ENCODE measurements at regions not wholly inside any gene's neighbourhood (a gene's known extent, or its start where the extent isn't known, plus 50 kb on each side); places are given as distances from the start of the nearest gene placed in this dataset.

DNA sequence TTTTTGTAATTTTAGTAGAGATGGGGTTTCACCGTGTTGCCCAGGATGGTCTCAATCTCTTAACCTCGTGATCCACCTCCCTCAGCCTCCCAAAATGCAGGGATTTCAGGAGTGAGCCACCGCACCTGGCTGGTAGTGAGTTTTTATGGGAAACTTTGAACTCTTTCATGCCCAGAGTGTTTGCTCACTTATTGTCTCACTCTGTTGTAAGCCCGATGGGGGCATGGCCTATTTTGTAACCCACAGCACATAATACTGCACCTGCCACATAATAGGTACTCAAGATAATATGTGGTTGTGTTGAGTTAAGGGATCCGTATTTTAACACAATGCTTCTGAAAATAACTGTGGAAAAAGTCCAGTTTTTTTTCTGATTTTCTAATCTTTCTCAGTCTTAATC lies 109.6 kb upstream of the GIMD1 start:
- Histone ChIP-seq H3K27me3 (ENCODE audit: control insufficient read depth, insufficient read depth, low read length) (no peaks in the 10 kb centered on the region), H3K36me3 (ENCODE audit: control insufficient read depth, insufficient read depth, low read length) (no peaks in the 10 kb centered on the region), H3K4me3 (ENCODE audit: low read depth, low read length) (no peak overlapping the region)
- ChIA-PET CTCF (no interaction called here), POLR2A (no interaction called here)
- no peak for DNase-seq (ENCODE audit: low read depth)
- TF ChIP-seq, protein P1, sequence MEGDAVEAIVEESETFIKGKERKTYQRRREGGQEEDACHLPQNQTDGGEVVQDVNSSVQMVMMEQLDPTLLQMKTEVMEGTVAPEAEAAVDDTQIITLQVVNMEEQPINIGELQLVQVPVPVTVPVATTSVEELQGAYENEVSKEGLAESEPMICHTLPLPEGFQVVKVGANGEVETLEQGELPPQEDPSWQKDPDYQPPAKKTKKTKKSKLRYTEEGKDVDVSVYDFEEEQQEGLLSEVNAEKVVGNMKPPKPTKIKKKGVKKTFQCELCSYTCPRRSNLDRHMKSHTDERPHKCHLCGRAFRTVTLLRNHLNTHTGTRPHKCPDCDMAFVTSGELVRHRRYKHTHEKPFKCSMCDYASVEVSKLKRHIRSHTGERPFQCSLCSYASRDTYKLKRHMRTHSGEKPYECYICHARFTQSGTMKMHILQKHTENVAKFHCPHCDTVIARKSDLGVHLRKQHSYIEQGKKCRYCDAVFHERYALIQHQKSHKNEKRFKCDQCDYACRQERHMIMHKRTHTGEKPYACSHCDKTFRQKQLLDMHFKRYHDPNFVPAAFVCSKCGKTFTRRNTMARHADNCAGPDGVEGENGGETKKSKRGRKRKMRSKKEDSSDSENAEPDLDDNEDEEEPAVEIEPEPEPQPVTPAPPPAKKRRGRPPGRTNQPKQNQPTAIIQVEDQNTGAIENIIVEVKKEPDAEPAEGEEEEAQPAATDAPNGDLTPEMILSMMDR (IDR thresholded peaks at IDR 0.05; ENCODE audit: insufficient read depth, low read depth, low read length) = no peak

DNA sequence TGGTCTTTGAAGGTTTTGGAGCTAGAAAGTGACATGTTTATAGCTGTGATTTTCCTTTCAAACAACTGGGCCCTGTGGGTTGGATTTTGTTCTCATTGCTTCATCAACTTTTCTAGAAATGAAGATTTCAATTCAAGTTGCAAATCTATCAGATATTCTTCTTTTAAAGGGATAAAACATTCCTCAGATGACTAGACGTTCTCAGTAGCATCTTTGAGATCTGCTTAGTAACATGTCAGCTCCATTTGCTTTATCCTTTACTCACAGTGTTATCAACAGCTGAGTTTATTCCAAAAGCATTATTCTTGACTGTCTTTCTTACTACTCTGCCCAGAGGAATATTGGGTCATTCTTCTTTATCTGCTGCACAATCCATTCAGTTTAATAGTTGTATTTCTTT lies 108.2 kb upstream of the GIMD1 start:
- ChIA-PET POLR2A (no interaction called here), CTCF (no interaction called here)
- DNase-seq (ENCODE audit: low read depth) = no peak
- H3K4me3 ChIP-seq (ENCODE audit: low read depth, low read length) = no peak overlapping the region
- H3K36me3 ChIP-seq (ENCODE audit: control insufficient read depth, insufficient read depth, low read length) = no peaks in the 10 kb centered on the region
- TF ChIP-seq, protein P1 (IDR thresholded peaks at IDR 0.05; ENCODE audit: insufficient read depth, low read depth, low read length) = no peak
- H3K27me3 ChIP-seq (ENCODE audit: control insufficient read depth, insufficient read depth, low read length) = no peaks in the 10 kb centered on the region

DNA sequence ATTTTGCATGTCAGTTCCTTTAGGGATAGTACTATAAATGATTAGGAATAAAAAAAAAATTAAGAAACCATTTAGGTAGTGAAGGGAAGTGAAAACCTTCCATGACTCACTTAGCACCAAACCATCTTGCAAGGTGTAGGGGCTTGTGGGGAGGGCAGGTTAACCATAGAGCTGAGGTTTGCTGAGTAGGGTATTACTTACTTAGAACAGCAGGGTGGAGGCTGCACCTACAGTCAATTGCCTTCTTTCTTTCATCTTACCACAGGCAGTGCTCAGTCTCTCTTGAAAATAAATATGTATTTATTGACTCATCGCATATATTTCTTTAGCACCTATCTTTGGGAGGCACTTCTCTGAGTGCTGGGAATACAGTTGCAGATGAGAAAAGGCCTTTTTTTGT lies 104.9 kb upstream of the GIMD1 start:
- CTCF ChIA-PET = no interaction called here
- DNase-seq (ENCODE audit: low read depth) = no peak
- POLR2A ChIA-PET = no interaction called here
- TF ChIP-seq, protein P1 (IDR thresholded peaks at IDR 0.05; ENCODE audit: insufficient read depth, low read depth, low read length) = no peak
- Histone ChIP-seq H3K36me3 (ENCODE audit: control insufficient read depth, insufficient read depth, low read length) (no peaks in the 10 kb centered on the region), H3K27me3 (ENCODE audit: control insufficient read depth, insufficient read depth, low read length) (no peaks in the 10 kb centered on the region), H3K4me3 (ENCODE audit: low read depth, low read length) (no peak overlapping the region)

DNA sequence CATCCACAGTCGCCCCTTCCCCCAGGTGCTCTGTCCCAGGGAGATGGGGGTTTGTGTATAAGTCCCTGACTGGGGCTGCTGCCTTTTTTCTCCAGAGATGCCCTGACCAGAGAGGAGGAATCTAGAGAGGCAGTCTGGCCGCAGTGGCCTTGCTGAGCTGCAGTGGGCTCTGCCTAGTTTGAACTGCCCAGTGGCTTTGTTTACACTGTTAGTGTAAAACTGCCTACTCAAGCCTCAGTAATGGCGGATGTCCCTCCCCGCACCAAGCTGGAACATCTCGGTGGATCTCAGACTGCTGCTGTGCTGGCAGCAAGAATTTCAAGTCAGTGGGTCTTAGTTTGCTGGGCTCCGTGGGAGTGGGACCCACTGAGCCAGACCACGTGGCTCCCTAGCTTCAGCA lies 102.6 kb upstream of the GIMD1 start:
- TF ChIP-seq, protein P1 (IDR thresholded peaks at IDR 0.05; ENCODE audit: insufficient read depth, low read depth, low read length) = no peak
- DNase-seq (ENCODE audit: low read depth) = no peak
- Histone ChIP-seq H3K36me3 (ENCODE audit: control insufficient read depth, insufficient read depth, low read length) (no peaks in the 10 kb centered on the region), H3K27me3 (ENCODE audit: control insufficient read depth, insufficient read depth, low read length) (no peaks in the 10 kb centered on the region), H3K4me3 (ENCODE audit: low read depth, low read length) (no peak overlapping the region)
- CTCF ChIA-PET = interaction anchor here (0.6 kb wide), 1 partner anchor 649 kb away, joined by 4 read pairs; no protein-coding TSS in a partner anchor
- POLR2A ChIA-PET = no interaction called here

DNA sequence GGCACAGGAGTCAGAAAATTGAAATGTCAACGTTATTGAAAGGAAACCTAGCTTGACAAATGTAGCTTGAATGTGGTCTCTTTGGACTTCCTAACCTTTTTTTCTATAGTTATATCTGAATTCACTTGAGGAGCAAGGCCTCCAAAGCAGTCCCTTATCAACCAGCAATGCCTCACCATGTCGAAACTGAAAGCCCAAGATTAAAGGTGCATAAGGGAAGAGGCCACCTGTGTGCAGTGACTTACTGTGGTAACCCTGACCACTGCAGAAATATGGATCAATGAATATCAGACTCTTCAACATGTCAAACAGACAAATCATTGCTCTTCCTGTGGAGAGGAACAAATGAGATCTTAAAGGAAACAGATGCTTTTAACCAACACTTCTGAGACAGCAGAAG lies 95.0 kb upstream of the GIMD1 start:
- H3K36me3 ChIP-seq (ENCODE audit: control insufficient read depth, insufficient read depth, low read length) = no peaks in the 10 kb centered on the region
- no peaks in the 10 kb centered on the region for H3K27me3 ChIP-seq (ENCODE audit: control insufficient read depth, insufficient read depth, low read length)
- DNase-seq (ENCODE audit: low read depth) = no peak
- H3K4me3 ChIP-seq (ENCODE audit: low read depth, low read length) = no peak overlapping the region
- CTCF ChIA-PET = no interaction called here
- POLR2A ChIA-PET = no interaction called here
- TF ChIP-seq, protein P1 (IDR thresholded peaks at IDR 0.05; ENCODE audit: insufficient read depth, low read depth, low read length) = no peak
